ENCODE measurements at regions not wholly inside any gene's neighbourhood (a gene's known extent, or its start where the extent isn't known, plus 50 kb on each side); places are given as distances from the start of the nearest gene placed in this dataset.

GRCh38 chr18:10124967-10125366 lies 211.2 kb downstream of the VAPA start:
- no peak overlapping the region for H3K4me3 ChIP-seq
- H3K4me1 ChIP-seq (ENCODE audit: low read depth): peaks cover 40% of the 10 kb centered on the region
- no peaks in the 10 kb centered on the region for H3K9me3 ChIP-seq (ENCODE audit: low read depth)
- DNase-seq (ENCODE audit: low read depth in 1 of 2, low spot score in 1 of 2): no peak
- TF ChIP-seq CTCF (IDR thresholded peaks at IDR 0.05; ENCODE audit: low read depth, low read length): no peak
- H3K27me3 ChIP-seq: no peaks in the 10 kb centered on the region
- H3K27ac ChIP-seq: no peak overlapping the region
- H3K36me3 ChIP-seq: no peaks in the 10 kb centered on the region

- Histone ChIP-seq H3K4me3 (no peak overlapping the region), H3K27me3 (no peaks in the 10 kb centered on the region), H3K36me3 (no peaks in the 10 kb centered on the region), H3K4me1 (ENCODE audit: low read depth) (peaks cover 46% of the 10 kb centered on the region), H3K27ac (no peak overlapping the region), H3K9me3 (ENCODE audit: low read depth) (no peaks in the 10 kb centered on the region)
- TF ChIP-seq CTCF (IDR thresholded peaks at IDR 0.05; ENCODE audit: low read depth, low read length): no peak
- no peak for DNase-seq (ENCODE audit: low read depth in 1 of 2, low spot score in 1 of 2)
These were observed 213.9 kb downstream of the VAPA start for GRCh38 chr18:10127729-10128128.

- Histone ChIP-seq H3K27me3 (no peaks in the 10 kb centered on the region), H3K4me3 (no peak overlapping the region), H3K4me1 (ENCODE audit: low read depth) (peaks cover 40% of the 10 kb centered on the region), H3K27ac (no peak overlapping the region), H3K36me3 (no peaks in the 10 kb centered on the region), H3K9me3 (ENCODE audit: low read depth) (no peaks in the 10 kb centered on the region)
- TF ChIP-seq CTCF (IDR thresholded peaks at IDR 0.05; ENCODE audit: low read depth, low read length): no peak
- DNase-seq (ENCODE audit: low read depth in 1 of 2, low spot score in 1 of 2): no peak
These were observed 215.2 kb downstream of the VAPA start for GRCh38 chr18:10128921-10129501.

GRCh38 chr18:10130606-10131005 lies 216.8 kb downstream of the VAPA start:
- H3K4me3 ChIP-seq: no peak overlapping the region
- TF ChIP-seq CTCF (IDR thresholded peaks at IDR 0.05; ENCODE audit: low read depth, low read length): no peak
- peaks cover 34% of the 10 kb centered on the region for H3K4me1 ChIP-seq (ENCODE audit: low read depth)

GRCh38 chr18:10131081-10131459 lies 217.3 kb downstream of the VAPA start:
- TF ChIP-seq CTCF (IDR thresholded peaks at IDR 0.05; ENCODE audit: low read depth, low read length): no peak
- Histone ChIP-seq H3K4me3 (no peak overlapping the region), H3K36me3 (no peaks in the 10 kb centered on the region), H3K27me3 (no peaks in the 10 kb centered on the region), H3K27ac (no peak overlapping the region), H3K4me1 (ENCODE audit: low read depth) (peaks cover 34% of the 10 kb centered on the region), H3K9me3 (ENCODE audit: low read depth) (no peaks in the 10 kb centered on the region)
- no peak for DNase-seq (ENCODE audit: low read depth in 1 of 2, low spot score in 1 of 2)

More at GRCh38 chr18:10130606-10131005, 216.8 kb downstream of the VAPA start:
- DNase-seq (ENCODE audit: low read depth in 1 of 2, low spot score in 1 of 2): no peak
- Histone ChIP-seq H3K27me3 (no peaks in the 10 kb centered on the region), H3K27ac (no peak overlapping the region), H3K36me3 (no peaks in the 10 kb centered on the region), H3K9me3 (ENCODE audit: low read depth) (no peaks in the 10 kb centered on the region)

All from cardiac muscle cell (in vitro differentiated cells and primary cell).